NCI-H1417 treated with DMSO at 0.1 percent for 48 hours (cell line): ENCODE measurements at regions not wholly inside any gene's neighbourhood (a gene's known extent, or its start where the extent isn't known, plus 50 kb on each side); places are given as distances from the start of the nearest gene placed in this dataset.
"Not testable (repeated sequence)": the region's sequence is repeated elsewhere in the genome, so short reads cannot be mapped to it uniquely, and the experiment has no call there.

Experiments used
- DNase-seq: peaks from one replicate; lab custom pipeline; 2025; lab: John Stamatoyannopoulos, UW

DNA sequence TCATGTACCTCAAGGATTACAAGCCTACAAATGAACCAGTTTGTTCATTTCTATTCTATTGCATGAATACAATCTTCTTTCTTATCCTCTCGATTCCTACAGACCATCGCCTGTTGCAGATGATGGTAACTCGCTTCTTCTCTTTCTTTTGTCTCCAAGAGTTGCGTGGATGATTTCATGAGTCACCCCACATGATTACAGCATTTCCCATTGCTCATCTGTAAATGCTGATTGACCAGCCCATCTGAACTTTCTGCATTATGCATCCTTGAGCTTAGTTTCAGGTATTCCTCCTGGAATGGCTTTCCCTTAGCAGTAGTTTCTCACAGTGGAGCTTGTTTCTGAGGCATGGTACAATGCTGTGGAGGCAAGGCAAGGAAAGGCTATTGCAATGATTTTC is 109.6 kb upstream of the TOPAZ1 start:
- DNase-seq, result no peak

DNA sequence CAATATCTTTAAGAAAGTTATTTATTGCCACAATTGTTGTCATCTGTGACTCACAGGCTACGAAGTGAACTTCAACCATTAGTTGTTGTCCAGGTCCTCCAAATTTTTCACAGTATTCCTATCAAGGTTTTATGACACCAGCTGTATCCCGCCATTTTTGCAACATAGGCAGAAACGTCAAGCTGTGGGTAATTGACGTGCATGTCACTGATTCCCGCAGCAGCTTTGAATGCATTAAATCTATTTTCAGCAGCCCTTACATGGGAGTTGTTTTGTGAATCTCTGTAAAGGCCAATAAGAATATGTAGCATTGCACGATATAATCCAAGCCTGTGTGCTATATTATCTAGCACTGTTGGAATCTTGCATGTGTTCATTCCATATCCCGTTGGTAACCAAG is 109.1 kb upstream of the TOPAZ1 start:
- DNase-seq, result no peak

DNA sequence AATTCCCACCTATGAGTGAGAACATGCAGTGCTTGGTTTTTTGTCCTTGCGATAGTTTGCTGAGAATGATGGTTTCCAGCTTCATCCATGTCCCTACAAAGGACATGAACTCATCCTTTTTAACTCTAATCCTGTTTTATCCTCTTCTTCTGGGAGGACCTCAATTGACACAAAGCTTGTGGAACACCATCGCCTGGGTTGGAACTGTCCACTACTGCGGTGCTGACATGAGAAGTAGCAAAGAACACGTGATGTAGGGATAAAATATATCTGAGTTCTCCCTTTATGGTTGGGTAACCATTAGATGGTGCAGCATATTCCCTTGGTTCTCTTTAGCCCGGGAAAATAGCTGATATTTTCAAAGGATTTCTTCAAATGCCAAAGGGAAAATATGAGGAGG is 105.3 kb upstream of the TOPAZ1 start:
- DNase-seq, result no peak

DNA sequence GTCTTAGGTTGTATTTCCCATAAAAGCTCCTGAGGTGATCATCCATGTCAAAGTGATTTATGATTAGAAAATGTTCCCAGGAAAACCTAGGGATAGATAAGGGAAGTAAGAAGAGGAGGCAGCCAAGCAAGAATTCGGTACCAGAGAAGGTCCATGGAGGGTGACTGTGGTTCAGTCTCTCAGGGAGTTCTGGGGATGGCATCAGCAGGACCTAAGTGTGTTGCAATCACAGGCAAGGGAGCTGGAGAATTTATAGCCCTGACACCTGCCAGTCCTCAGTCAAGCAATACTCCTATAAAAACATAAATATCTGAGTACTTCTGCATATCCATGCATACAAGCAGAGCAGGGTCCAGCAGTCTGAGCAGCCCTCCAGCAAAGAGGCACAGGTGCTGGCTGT is 95.6 kb upstream of the TOPAZ1 start:
- DNase-seq, result no peak

DNA sequence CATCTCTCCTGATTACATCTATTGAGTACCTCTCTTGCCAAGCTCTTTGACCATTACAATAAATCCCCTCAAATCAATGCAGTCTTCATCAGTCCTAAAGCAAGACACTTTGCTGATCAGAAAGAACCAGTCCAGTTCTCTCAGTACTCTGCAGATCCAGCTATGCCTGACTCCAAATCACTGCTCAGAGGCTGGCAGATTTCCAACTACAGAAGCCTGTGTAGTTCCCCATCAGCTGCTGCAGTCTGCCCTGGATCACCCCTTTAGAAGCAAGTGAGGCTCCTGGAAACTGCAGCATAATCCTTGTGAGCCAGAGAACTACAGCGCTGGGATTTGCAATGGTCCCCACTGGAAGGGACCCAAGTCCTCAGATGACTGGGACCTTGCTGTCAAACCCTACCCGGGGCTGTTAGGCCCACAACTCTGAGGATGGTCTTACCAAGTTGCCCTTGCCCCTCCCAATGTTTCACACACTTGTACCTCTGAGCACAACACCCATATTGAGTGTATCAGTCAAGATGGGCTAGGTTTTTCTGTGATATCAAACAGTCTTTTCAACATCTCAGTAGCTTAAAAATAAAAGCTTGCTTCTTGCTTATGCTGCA is 81.9 kb upstream of the TOPAZ1 start:
- no peak for DNase-seq

DNA sequence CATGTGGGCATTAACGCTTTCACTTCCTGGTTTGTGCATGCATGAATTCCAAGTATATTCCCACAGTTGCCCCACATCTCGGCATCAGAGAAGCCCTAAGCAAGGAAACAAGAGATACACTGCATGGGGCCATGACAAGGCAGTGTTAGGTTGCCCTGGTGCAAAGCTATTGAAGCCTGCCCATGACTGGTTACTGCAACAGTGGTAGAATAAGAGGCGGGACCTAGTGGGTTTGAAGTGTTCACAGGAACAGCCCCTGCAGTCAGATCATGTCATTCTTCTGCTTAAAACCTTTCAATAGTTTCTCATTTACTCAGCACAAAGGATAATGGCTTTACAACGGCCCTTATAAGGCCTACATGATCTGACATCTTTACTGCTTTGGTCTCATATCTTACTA is 80.9 kb upstream of the TOPAZ1 start:
- no peak for DNase-seq

DNA sequence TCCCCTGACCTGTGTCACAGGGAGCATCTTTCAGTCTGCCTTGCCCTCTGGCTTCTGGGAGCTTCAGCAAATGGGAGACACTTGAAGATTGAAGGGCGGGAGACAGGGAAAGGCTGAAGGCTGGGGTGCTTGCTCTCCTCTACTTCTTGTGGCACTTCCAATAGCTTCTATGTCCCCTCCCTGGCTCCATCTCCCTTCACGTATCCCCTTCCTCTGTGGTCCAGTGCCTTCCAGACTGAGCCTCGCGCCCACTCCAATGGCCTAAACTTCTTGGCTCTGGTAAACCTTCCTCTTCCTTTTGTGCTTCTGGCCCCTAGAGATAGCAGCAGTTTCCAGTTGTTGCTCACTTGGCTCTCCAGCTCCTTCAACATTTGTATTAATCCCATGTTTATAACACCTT is 69.8 kb upstream of the TOPAZ1 start:
- no peak for DNase-seq

DNA sequence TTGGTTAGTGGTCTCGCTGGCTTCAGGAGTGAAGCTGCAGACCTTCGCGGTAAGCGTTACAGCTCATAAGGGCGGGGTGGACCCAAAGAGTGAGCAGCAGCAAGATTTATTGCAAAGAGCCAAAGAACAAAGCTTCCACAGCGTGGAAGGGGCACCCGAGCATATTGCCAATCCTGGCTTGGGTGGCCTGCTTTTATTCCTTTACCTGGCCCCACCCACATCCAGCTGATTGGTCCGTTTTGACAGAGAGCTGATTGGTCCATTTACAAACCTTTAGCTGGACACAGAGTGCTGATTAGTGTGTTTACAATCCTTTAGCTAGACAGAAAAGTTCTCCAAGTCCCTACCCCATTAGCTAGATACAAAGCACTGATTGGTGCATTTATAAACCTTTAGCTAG is 69.0 kb upstream of the TOPAZ1 start:
- not testable (repeated sequence) for DNase-seq

DNA sequence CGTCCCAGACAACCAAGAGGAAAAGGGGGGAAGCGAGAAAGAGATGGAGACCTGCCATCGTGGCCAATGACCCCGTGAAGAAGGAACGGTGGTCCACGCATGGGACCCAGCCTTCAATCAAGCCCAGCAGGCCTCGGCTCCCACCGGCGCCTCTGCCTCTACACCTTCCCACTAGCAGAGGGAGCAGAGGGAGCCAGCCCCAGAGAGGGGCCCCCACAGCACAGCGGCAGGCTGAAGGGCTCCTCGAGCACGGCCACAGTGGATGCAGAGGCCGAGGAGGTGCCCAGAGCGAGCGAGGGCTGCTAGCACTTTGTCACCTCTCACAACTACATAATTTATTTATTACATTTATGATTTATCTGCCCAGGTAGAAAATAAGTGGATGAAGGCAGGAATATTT is 68.4 kb upstream of the TOPAZ1 start:
- DNase-seq, result no peak

DNA sequence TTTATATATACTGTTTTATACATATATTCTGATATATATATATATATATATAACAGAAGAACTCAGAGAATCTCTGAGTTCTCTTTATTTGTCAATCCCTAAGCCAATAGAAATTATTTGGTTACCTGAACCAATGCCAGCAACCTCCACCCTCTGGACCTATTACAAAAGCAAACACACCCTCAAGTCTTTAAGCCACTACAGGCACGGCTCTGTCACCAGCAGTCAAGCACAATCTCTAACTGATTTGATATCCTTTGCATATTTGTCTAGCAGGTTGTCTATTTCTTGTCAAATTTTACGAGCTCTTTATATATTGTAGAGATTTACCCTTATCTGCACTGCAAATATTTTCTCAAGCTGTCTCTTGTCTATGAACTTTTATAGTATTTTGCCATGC is 66.6 kb upstream of the TOPAZ1 start:
- no peak for DNase-seq

DNA sequence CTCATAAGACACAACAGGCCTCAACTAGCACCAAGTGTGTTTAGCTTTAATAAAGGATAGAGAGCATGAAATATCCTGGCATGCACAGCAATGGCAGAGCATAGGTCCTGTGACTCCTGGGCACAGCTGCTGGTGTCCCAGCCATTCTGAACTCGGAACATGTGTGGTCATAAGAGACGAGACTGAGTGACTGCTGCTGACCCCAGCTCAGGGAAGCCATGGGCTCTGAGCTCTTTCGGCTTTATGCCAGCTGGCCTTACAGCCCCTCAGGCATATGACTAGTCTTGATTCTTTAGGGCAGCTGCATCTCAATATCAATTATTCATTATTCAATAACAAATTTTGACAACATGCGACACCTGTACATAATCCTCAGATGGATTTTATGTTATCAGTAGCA is 62.4 kb upstream of the TOPAZ1 start:
- no peak for DNase-seq

DNA sequence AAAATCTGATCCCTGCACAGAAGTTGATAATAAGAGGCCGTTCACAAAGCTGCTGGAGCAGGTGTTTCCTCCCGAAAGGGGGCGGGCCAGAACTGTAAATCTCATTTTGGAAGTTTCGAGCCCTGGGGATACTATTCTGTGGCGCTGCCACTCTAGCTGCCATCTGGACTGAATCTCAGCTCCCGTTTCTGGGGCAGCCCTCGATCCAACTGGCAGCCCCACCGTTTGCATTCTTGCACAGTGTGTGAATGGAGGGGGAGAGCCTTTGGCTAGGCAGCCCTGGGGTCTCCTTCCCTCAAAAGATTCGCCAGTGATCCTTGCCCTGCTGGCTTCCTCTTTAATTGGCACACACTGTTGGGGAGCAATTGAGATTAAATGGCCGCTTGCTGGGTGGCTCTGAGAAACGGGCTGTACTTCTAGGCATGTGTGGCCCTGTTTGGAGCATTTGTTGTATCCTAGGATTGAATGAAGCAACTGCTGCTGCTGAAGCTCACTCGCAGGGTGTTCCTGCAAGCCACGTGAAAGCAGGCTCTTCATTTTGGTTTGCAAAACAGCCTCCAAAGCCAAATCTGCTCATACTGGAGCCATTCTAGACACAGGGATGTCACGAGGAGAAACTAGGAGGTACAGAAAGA is 57.2 kb upstream of the TOPAZ1 start:
- no peak for DNase-seq

DNA sequence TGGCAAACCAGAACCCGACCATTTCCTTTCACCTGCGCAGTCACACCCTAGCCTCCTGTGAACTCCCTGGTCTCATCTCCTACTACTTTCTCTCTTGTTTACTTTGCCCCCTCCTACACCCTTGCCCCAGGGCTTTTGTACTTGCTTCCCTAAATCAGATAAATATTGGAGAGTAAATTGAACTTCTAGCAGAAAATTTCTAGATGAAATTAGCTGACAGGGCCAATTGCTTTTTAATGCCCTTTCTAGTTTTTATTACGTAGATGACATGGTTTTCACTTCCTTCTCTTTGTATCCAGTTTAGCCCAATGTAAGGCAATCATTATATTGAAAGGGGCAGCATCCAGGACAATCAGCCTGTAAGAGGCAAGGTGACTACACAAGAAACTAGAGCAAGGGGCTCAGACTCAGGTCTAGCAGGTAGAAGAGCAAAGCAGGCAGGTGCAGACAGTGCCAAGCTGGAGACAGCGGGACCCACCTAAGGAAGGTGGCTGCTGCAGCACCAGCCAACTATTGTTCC is 56.2 kb upstream of the TOPAZ1 start:
- DNase-seq, result no peak

DNA sequence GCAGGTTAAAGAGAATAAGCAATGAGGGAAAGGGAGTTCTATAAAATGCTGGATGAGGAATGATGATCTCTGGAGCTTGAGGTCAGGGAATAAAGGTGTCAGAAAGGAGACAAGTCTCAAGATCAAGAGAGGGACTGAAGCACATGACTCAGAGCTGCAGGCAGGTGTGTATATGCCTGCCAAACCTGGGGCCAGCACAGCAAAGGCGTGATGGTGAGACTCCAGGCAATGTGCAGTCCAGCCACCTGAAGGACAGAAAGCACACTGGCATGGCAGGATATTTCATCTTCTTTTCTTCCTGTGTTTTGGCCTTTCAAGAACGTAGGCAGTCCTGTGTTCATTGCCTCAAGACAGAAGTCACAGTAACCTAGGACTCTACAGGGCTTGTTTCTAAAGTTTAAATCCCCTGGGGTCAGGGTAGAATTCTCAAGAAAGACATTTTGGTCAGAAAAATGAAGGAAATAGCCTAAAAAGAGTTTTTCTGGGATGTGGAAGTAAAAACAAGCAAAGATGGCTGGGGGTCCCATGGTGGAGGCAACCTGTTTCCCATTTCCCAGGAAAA is 55.5 kb upstream of the TOPAZ1 start:
- no peak for DNase-seq

DNA sequence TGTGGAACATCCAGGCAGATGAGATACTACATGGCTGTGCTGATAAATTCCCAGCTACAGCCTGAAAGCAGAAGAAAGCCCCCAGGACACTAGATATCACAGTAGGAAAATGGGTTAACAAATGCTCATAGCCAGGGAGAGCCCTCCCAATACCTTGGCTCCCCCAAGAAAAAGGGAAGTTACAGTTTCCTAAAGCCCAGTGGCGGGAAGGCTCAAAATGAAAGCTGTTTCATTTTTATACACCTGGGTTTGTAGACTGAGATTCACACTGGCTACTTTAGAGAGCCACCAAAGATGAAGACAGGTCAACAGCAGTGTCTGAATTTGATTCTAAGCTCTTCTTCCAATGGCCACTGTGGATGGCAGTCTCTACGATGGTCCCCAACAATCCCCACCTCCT is 55.0 kb upstream of the TOPAZ1 start:
- no peak for DNase-seq
